Choroid plexus epithelial cell (primary cell): ENCODE measurements at regions not wholly inside any gene's neighbourhood (a gene's known extent, or its start where the extent isn't known, plus 50 kb on each side); places are given as distances from the start of the nearest gene placed in this dataset.

Experiments
- DNase-seq: peaks from one replicate; pipeline ENCODE4 v3.0.0-alpha.2; 2010; ENCODE audit warnings: low read depth
- H3K4me3 ChIP-seq: 2 replicates; pipeline ENCODE4 v1.5.1; 2011; ENCODE audit warnings: low read depth, mild to moderate bottlenecking, control low read depth, low read length, moderate library complexity
- TF ChIP-seq, protein P1 (sequence below): conservative IDR thresholded peaks from 2 replicates; pipeline ENCODE4 v1.5.1; 2011; ENCODE audit warnings: low read depth, mild to moderate bottlenecking, control low read depth, inconsistent platforms, low read length, moderate library complexity

DNA sequence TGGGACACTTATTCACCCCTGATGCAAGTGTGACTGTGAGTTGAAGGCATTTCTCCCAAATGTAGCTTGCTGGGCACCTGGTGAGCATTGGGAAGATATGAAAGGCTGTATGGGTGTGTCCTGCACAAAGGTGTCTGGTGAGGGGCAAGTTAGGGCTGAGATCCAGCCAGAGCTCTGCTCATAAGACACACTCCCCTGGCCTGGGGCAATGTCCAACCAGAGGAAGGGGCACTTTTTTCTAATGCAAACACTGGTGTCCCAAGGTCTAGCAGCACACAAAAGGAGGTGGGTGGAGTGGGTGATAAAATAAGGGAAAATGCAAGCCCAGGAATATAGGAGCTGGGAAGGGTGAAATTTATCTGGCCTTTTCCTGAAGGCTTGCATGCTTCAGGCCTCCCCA, 57.0 kb upstream of the TRABD2B start:
- no peak for DNase-seq
- TF ChIP-seq, protein P1, sequence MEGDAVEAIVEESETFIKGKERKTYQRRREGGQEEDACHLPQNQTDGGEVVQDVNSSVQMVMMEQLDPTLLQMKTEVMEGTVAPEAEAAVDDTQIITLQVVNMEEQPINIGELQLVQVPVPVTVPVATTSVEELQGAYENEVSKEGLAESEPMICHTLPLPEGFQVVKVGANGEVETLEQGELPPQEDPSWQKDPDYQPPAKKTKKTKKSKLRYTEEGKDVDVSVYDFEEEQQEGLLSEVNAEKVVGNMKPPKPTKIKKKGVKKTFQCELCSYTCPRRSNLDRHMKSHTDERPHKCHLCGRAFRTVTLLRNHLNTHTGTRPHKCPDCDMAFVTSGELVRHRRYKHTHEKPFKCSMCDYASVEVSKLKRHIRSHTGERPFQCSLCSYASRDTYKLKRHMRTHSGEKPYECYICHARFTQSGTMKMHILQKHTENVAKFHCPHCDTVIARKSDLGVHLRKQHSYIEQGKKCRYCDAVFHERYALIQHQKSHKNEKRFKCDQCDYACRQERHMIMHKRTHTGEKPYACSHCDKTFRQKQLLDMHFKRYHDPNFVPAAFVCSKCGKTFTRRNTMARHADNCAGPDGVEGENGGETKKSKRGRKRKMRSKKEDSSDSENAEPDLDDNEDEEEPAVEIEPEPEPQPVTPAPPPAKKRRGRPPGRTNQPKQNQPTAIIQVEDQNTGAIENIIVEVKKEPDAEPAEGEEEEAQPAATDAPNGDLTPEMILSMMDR, result no peak
- no peak overlapping the region for H3K4me3 ChIP-seq

DNA sequence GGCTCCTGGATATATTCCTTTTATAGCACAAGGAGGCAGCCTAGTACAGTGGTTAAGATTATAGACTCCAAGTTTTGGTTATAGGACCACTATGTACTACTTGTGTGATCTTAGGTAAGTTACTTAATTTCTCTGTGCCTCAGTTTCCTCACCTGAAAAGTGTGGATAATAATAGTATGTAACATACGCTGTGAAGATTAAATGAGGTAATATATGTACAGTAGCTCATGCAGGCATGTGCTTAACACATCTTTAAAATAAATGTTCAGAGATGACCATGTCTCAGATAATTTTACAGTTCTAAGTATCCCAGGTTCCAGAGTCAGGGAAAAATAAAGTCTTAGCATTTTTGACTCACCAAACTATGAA, 55.7 kb upstream of the TRABD2B start:
- TF ChIP-seq, protein P1, result peak; percentile 2
- no peak overlapping the region for H3K4me3 ChIP-seq
- DNase-seq, result no peak

DNA sequence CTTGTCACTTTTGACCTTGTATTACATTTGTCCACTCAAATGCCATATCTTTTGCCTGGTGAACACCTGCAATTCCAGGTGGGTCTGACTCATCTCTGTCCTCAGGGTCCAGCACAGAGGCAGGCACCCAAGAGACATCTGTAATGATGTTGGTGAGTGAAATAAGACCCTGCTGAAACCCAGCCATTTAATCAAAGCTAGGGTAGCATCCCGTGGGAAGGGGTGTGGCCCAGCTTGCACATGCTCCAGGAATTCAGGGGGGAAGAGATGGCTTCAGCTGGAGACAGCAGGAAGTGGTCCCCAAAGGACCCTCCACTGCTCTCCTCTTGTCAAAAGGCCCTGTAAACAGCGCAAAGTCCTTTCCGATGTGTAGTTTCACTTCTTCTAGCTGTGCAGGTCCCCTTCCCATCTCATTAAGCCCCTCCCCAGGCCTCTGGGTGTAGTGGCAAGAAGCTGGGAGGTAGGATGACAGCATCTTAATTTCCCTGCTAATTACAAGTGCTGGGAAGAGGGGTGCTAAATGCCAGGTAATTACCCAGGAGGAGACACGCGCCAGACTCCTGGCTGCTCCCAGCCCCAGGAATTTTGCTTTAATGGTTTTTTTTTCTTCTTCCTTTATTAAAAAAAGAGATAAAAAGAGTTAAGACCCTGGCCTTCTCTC, 54.4 kb upstream of the TRABD2B start:
- TF ChIP-seq, protein P1, result no peak
- no peak for DNase-seq
- H3K4me3 ChIP-seq, result no peak overlapping the region

DNA sequence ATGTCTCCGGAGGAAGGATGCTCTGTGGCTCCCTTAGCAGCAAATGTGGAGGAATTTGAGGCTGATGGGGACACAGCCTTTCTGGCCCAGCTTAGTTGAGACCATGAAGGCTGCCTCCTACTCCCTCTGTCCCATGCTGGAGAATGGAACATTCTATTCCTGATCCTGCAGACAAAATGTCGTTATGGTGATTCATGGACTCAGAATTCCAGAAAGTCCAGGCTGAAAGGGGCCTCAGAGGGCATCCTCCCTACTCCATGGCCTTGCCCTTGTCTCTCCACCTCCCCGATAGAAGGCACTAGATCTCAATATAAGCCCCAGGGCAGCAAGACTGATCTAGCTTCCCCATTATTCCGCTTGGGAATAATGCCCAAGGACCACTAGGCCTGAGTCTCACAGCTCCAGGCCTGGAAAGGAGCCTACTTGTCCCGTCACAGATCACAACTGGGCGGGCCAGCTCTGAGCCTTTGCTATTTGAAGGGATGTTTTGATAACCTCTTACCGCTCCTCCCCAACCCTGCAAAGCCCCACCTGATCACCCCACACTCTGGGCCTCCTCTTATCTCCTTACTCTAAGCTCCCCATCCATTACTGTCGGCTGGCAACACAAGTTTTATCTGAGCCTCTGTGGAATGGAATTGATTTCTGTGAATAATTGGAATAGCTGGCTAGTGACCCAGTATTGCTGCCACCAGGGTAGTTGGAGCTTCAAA, 52.8 kb upstream of the TRABD2B start:
- TF ChIP-seq, protein P1, result no peak
- DNase-seq, result no peak
- no peak overlapping the region for H3K4me3 ChIP-seq

DNA sequence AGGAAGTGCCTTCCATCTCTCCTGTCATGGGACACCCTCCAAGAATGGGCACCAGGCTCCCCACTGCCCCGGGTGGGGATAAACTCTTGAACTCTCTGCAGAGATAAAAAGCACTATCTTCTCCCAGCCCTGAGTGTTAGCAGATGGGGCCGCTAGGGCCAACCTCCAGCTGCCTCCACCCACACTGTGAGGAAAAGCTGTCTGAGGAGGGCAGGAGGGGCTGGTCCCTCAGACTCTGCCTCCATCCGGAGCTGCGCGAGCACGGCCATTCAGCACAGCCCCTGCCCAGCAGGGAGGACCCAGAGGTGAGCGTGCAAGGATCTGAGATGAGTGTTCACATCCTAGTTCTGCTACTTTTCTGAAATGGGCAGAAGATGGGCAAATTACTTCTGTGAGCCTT, 51.8 kb upstream of the TRABD2B start:
- TF ChIP-seq, protein P1, result no peak
- no peak overlapping the region for H3K4me3 ChIP-seq
- DNase-seq, result no peak

DNA sequence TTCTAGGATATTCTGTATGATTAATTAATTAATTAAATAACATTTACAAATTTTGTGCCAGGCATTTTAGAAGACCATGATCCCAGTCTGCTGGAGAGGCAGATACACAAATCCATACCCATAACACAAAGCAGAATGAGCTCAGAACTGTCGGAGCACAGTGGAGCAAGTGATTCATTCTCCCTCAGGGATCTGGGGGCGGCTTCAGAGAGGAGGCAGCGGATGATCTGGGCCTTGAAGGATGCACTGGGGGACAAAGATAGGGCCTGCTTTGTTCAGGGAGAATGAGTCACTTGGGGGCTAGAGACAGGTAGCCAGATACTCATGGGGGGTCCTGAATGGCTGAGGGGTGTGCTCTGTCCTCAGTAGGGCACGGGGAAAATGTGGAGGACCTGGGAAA, 50.9 kb upstream of the TRABD2B start:
- DNase-seq, result peak; percentile 64
- TF ChIP-seq, protein P1, result no peak
- no peak overlapping the region for H3K4me3 ChIP-seq

DNA sequence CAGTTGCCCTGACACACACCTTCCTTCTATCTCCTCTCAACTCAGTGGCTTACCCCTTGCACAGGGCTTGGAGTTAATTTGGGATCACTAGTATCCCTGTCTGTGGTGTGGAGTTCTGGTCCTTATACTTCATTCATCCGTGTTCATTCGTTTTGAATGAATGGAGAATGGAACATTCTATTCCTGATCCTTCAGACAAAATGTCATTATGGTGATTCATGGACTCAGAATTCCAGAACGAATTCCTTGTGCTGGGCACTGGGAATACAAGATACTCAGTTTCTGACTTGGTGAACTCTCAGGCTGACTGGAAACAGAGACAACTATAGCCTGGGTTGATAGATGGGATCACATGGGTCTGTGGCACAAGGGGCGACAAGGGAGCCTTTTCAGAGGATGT, 49.9 kb upstream of the TRABD2B start:
- no peak for DNase-seq
- H3K4me3 ChIP-seq, result no peak overlapping the region
- TF ChIP-seq, protein P1, result no peak
